SK-N-SH treated with all-trans-retinoic acid at 6 μM for 48 hours (cell line): ENCODE measurements at regions not wholly inside any gene's neighbourhood (a gene's known extent, or its start where the extent isn't known, plus 50 kb on each side); places are given as distances from the start of the nearest gene placed in this dataset.
"Not testable (repeated sequence)": the region's sequence is repeated elsewhere in the genome, so short reads cannot be mapped to it uniquely, and the experiment has no call there.

ENCODE experiments used
- ATAC-seq: fragments of 200-7000 bp; cut with Tn5 transposase; 3 replicates; pipeline ENCODE4 v1.9.1; 2020; ENCODE audit warnings: mild to moderate bottlenecking, moderate library complexity
- ARNTL ChIP-seq: fragments of 450-650 bp; formaldehyde crosslinking; IDR thresholded peaks from 2 replicates; pipeline ENCODE4 v1.5.0; 2020; ENCODE audit warnings: low read depth, mild to moderate bottlenecking, moderate library complexity, borderline replicate concordance
- CSRNP3 ChIP-seq: fragments of 250-450 bp; sonication (Bioruptor Pico); IDR thresholded peaks from 2 replicates; pipeline ENCODE4 v1.5.1; 2021; ENCODE audit warnings: mild to moderate bottlenecking, moderate library complexity
- ESRRG ChIP-seq: fragments of 250-450 bp; sonication (Bioruptor Pico); IDR thresholded peaks from 2 replicates; pipeline ENCODE4 v1.6.1; 2021; ENCODE audit warnings: mild to moderate bottlenecking
- GLIS3 ChIP-seq: fragments of 250-450 bp; sonication (Bioruptor Pico); IDR thresholded peaks from 2 replicates; pipeline ENCODE4 v1.5.0; 2020; ENCODE audit warnings: mild to moderate bottlenecking, moderate library complexity
- ISL1 ChIP-seq: fragments of 250-450 bp; sonication (Bioruptor Pico); IDR thresholded peaks from 2 replicates; pipeline ENCODE4 v2.1.2; 2022; ENCODE audit warnings: mild to moderate bottlenecking, moderate library complexity
- OSR1 ChIP-seq: fragments of 250-450 bp; sonication (Bioruptor Pico); IDR thresholded peaks from 2 replicates; pipeline ENCODE4 v1.8.0; 2022; ENCODE audit warnings: moderate library complexity, mild to moderate bottlenecking, inconsistent platforms
- PATZ1 ChIP-seq: fragments of 250-450 bp; sonication (Bioruptor Pico); IDR thresholded peaks from 2 replicates; pipeline ENCODE4 v1.8.0; 2020; ENCODE audit warnings: mild to moderate bottlenecking, moderate library complexity, borderline replicate concordance
- POU6F1 ChIP-seq: fragments of 250-450 bp; sonication (Bioruptor Pico); IDR thresholded peaks from 2 replicates; pipeline ENCODE4 v1.8.0; 2021; ENCODE audit warnings: low read depth, mild to moderate bottlenecking, moderate library complexity, borderline replicate concordance
- PPARA ChIP-seq: fragments of 250-450 bp; sonication (Bioruptor Pico); IDR thresholded peaks from 2 replicates; pipeline ENCODE4 v1.5.0; 2020; ENCODE audit warnings: mild to moderate bottlenecking, borderline replicate concordance
- RARB ChIP-seq: fragments of 250-450 bp; sonication (Bioruptor Pico); IDR thresholded peaks from 2 replicates; pipeline ENCODE4 v1.8.0; 2021; ENCODE audit warnings: mild to moderate bottlenecking, moderate library complexity
- SNAI2 ChIP-seq: fragments of 250-450 bp; sonication (Bioruptor Pico); IDR thresholded peaks from 2 replicates; pipeline ENCODE4 v1.5.0; 2020; ENCODE audit warnings: mild to moderate bottlenecking, moderate library complexity
- TCF4 ChIP-seq: fragments of 250-450 bp; sonication (Bioruptor Pico); IDR thresholded peaks from 2 replicates; pipeline ENCODE4 v1.8.0; 2021; ENCODE audit warnings: mild to moderate bottlenecking, moderate library complexity, borderline replicate concordance
- TOX ChIP-seq: fragments of 250-450 bp; sonication (Bioruptor Pico); IDR thresholded peaks from 2 replicates; pipeline ENCODE4 v1.8.0; 2021; ENCODE audit warnings: mild to moderate bottlenecking, moderate library complexity, borderline replicate concordance
- TSHZ2 ChIP-seq: fragments of 250-450 bp; sonication (Bioruptor Pico); IDR thresholded peaks from 2 replicates; pipeline ENCODE4 v1.5.0; 2020; ENCODE audit warnings: mild to moderate bottlenecking, moderate library complexity
- ZC3H10 ChIP-seq: fragments of 250-450 bp; sonication (Bioruptor Pico); IDR thresholded peaks from 2 replicates; pipeline ENCODE4 v1.5.1; 2021; ENCODE audit warnings: mild to moderate bottlenecking, moderate library complexity
- ZFP3 ChIP-seq: fragments of 250-450 bp; sonication (Bioruptor Pico); IDR thresholded peaks from 2 replicates; pipeline ENCODE4 v1.5.0; 2020; ENCODE audit warnings: mild to moderate bottlenecking, moderate library complexity
- ZFP30 ChIP-seq: fragments of 450-650 bp; formaldehyde crosslinking; IDR thresholded peaks from 2 replicates; pipeline ENCODE4 v1.5.0; 2022; ENCODE audit warnings: mild to moderate bottlenecking, moderate library complexity
- ZNF565 ChIP-seq: fragments of 450-650 bp; formaldehyde crosslinking; conservative IDR thresholded peaks from 2 replicates; pipeline ENCODE4 v1.5.0; 2020; ENCODE audit warnings: low read depth, mild to moderate bottlenecking, moderate library complexity
- ZNF70 ChIP-seq: fragments of 450-650 bp; formaldehyde crosslinking; IDR thresholded peaks from 2 replicates; pipeline ENCODE4 v1.5.0; 2020; ENCODE audit warnings: mild to moderate bottlenecking, moderate library complexity
- ZNF8 ChIP-seq: fragments of 450-650 bp; formaldehyde crosslinking; IDR thresholded peaks from 2 replicates; pipeline ENCODE4 v1.5.0; 2020; ENCODE audit warnings: mild to moderate bottlenecking, moderate library complexity

GRCh38 chr3:55252921-55253320 is 234.2 kb downstream of the WNT5A start:
- ATAC-seq = no peak

GRCh38 chr3:55249156-55249555 is 237.9 kb downstream of the WNT5A start:
- ATAC-seq = not testable (repeated sequence)

More at GRCh38 chr3:55252921-55253320, 234.2 kb downstream of the WNT5A start:
- TF ChIP-seq ZNF8 (no peak), ZFP30 (CRISPR knock-in tag) (no peak), ZNF565 (CRISPR knock-in tag) (no peak), PATZ1 (CRISPR knock-in tag) (no peak), TCF4 (no peak), RARB (CRISPR knock-in tag) (no peak), CSRNP3 (CRISPR knock-in tag) (no peak)
- TF ChIP-seq, all 23 proteins: peak for 0

- TF ChIP-seq ZFP30 (CRISPR knock-in tag) = no peak
- TF ChIP-seq PATZ1 (CRISPR knock-in tag) = no peak
- no peak for TF ChIP-seq ZFP3 (CRISPR knock-in tag)
- no peak for TF ChIP-seq TCF4
- no peak for TF ChIP-seq OSR1
- no peak for TF ChIP-seq SNAI2 (CRISPR knock-in tag)
- no peak for TF ChIP-seq ZNF8
- no peak for TF ChIP-seq CSRNP3 (CRISPR knock-in tag)
- TF ChIP-seq ZNF70 = no peak
- no peak for TF ChIP-seq TOX (CRISPR knock-in tag)
- no peak for TF ChIP-seq TSHZ2 (CRISPR knock-in tag)
- TF ChIP-seq POU6F1 = no peak
- no peak for TF ChIP-seq ZC3H10
- TF ChIP-seq ISL1 (CRISPR knock-in tag) = no peak
- no peak for TF ChIP-seq ESRRG
- no peak for TF ChIP-seq ARNTL (CRISPR knock-in tag)
- no peak for TF ChIP-seq GLIS3 (CRISPR knock-in tag)
- TF ChIP-seq PPARA (CRISPR knock-in tag) = no peak
Observed at GRCh38 chr3:55247666-55248065, 239.4 kb downstream of the WNT5A start.

More at GRCh38 chr3:55247666-55248065, 239.4 kb downstream of the WNT5A start:
- no peak for ATAC-seq
